CD4-positive, alpha-beta T cell treated with Interleukin-1 beta for 1 hour (primary cell): ENCODE measurements at regions not wholly inside any gene's neighbourhood (a gene's known extent, or its start where the extent isn't known, plus 50 kb on each side); places are given as distances from the start of the nearest gene placed in this dataset.
"Not testable (repeated sequence)": the region's sequence is repeated elsewhere in the genome, so short reads cannot be mapped to it uniquely, and the experiment has no call there.

Experiments used
- DNase-seq, 2 donors: peaks; one replicate each; pipeline ENCODE4 v3.0.0-alpha.2; 2020 to 2022

GRCh38 chr4:136002316-136002715, 1530.0 kb downstream of the PCDH18 start:
- DNase-seq = no peak

DNA sequence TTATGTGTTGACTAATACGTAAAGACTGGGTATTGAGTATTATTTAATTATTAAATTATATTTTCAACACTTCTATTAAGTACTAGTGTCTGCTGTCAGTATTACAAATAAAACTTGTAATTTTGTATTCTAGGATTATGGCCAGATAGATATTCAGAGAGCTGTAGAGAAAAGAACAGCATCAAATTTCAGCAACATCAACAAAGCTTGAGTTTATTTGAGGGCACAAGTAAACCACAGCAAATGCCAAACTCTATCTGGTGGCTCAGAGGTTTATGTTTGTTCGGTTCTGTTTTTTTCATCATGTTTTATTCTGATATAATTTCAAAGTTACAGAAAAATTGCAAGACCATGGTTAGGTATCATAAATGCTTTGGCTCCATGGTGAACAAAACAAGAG, 1530.5 kb downstream of the PCDH18 start:
- no peak for DNase-seq

GRCh38 chr4:136000246-136000645, 1532.0 kb downstream of the PCDH18 start:
- no peak for DNase-seq

DNA sequence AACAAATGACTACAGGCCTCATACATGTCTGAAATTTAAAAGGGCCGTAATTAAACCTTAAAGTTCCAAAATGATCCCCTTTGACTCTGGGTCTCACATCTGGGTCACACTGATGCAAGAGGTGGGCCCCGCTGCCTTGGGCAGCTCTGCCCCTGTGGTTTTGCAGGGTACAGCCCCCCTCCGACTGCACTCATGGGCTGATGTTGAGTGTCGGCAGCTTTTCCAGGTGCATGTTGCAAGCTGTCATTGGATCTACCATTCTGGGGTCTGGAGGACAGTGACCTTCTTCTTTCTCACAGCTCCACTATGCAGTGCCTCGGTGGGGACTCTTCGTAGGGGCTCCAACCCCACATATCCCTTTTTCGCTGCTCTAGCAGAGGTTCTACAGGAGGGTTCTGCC, 1537.9 kb downstream of the PCDH18 start:
- DNase-seq = no peak

- DNase-seq = no peak
Observed at GRCh38 chr4:135976860-135977259, 1555.4 kb downstream of the PCDH18 start.

GRCh38 chr4:135966936-135967335, 1565.4 kb downstream of the PCDH18 start:
- no peak for DNase-seq

- no peak for DNase-seq
Observed at GRCh38 chr4:135963009-135963408, 1569.3 kb downstream of the PCDH18 start.

DNA sequence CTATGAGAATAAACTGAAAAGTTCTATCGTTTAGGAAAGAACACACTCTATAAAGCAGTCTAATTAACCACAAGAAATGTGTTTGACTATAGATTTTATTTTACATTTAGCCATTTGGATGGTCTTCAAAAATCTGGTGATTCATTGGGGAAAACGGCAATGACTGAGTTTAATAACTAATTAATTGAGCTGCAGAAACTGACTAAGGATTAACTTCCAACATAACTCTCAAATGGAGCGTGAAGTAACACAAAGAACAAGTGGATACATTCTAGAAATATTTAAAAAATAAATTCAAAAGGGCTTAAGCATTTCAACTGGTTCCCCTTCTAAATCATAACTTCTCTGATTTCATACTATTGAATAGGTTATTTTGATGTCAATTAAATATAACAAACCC, 1582.4 kb downstream of the PCDH18 start:
- no peak for DNase-seq

DNA sequence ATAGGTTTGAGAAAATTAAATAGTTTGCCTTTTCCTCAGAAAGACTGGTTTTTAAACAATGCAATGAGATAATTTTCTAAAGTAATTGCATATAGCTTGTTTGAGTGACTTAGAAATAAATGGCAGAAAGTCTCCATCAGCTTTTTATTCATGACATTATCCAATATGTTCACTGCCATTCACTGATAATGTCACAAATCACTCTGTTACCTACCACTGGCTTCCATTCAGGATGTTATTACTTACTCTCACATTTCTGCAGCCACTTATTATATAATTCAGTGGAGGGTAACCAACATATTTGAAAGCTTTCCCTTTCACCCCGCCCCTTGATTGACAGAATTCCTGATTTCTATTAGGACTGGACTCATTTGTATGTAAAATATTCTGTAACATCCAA, 1583.5 kb downstream of the PCDH18 start:
- no peak for DNase-seq

GRCh38 chr4:135941671-135942070, 1590.6 kb downstream of the PCDH18 start:
- no peak for DNase-seq

- DNase-seq = no peak
Observed at GRCh38 chr4:135934026-135934425, 1598.3 kb downstream of the PCDH18 start.

DNA sequence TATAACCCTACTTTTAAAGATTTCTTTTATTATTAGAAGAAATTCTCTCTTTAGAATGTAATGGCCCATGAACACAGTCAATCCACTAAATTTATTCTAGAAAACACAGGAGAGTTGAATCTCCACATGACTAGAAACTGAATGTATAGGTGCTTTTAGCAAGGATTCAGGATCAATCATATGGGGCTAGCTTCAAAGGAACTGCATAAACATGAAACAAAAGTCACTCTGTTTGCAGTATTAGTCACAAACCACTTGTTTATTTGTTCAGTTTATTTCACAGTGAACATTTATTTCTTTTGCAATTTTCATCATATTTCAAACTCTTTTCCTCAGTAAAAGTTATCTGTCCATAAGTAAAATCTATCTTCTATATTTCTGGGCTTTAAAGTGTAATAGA, 1604.6 kb downstream of the PCDH18 start:
- DNase-seq = no peak

- DNase-seq = no peak
Observed at GRCh38 chr4:135921081-135921480, 1611.2 kb downstream of the PCDH18 start.

GRCh38 chr4:135917011-135917410, 1615.3 kb downstream of the PCDH18 start:
- no peak for DNase-seq

DNA sequence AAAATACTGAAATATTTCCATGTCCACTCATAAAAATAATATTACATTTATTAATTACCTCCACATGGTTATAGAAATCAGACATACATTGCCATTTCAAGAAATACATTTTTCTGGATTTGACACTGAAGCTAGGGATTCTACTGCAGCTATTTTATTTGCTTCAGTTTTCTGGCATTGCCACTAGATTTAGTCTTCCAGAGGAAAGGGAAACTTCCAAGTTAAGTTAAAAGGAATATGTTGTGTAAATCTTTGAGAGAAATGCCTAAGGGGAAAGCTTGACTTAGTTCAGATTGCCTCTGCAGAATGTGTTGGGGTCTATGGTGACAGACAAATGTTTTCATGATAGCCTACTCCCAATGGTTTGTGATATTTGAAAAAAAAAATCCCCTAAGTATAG, 1631.3 kb downstream of the PCDH18 start:
- no peak for DNase-seq

DNA sequence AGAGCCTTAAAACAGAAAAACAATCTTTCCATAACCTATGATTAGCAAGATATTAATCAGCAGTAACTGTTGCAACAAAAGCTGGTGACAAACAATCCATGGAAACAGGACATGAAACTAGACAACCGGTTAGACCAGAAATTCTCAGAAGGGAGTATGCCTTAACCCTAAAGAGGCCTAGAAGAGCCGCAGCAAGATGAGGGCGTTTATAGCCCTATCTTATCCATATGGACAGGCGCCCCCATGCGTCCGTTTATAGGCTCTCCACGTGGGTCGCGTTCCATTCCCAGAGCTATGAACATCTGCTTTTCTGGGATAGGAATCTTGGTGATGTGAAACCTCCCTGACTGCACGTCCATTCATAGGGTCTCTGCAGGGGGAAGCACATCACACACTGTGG, 1662.7 kb upstream of the PABPC4L start:
- not testable (repeated sequence) for DNase-seq

DNA sequence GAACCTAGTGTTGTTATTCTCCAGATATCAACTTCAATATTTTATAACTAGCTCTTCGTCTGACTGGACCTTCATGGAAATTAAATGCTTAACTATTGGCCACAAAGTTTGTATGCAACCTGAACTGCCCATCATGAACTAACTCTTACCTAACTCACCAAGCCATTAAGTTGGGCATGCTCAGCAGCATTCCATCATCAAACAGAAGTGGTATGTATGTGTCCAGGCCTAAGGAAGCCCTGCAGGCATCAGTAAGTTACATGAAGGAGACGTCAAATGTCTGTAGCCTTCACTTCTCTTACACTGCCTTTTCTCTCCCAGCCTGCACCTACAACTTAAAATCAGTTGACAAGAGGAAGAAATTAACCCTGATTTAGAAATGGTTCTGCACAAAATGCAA, 1639.2 kb upstream of the PABPC4L start:
- no peak for DNase-seq

DNA sequence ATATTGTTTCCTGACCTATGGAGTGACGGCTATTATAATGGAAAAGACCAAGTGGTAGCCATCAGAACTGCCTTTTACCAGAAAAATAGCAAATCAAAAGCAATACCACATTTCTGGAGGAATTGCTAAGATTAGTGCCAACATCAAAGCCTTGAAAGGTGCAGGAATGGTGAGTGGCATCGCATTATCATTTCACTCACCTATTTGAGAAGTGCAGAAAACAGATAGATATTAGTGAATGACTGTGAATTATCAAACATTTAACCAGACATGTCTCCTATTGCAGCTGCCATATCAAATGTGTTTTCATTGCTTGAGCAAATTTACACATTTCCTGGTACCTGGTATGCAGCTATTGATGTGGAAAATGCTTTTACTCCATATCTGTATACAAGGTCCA, 1638.1 kb upstream of the PABPC4L start:
- no peak for DNase-seq

DNA sequence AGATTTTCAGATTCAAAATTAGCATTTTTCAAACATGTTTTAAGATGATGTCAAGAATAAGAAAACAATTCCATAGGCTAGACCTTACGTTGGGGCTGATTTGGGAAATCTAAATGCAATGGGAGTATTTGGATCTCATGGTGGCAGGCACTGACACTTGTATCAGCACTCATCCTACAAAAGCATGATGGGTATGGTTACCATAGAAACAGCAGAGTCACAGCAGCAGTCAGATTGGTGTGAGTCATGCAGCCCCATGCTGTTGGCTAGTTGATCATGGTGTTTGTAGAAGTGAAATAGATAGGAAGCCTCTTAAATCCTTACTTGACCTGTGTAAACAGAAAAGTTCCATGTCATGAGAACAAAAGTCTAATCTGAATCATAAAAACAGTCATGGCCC, 1637.3 kb upstream of the PABPC4L start:
- DNase-seq = no peak

GRCh38 chr4:135834471-135834870, 1632.9 kb upstream of the PABPC4L start:
- no peak for DNase-seq

DNA sequence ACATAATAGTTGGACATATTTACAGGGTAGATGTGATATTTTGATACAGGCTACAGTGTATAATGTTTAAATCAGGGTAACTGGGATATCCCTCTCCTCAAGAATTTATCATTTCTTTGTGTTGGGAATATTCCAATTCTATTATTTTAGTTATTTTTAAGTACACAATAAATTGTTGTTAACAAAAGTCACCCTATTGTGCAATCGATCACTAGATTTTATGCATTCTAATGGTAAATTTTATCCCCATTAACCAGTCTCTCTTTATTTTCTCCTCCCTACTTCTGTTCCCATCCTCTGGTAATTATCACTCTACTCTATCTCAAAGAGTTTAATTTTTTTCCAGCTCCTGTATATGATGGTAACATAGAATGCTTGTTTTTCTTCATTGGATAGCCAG, 1631.9 kb upstream of the PABPC4L start:
- DNase-seq = no peak

- DNase-seq = no peak
Observed at GRCh38 chr4:135824759-135825296, 1623.2 kb upstream of the PABPC4L start.

- no peak for DNase-seq
Observed at GRCh38 chr4:135804785-135805184, 1603.2 kb upstream of the PABPC4L start.

DNA sequence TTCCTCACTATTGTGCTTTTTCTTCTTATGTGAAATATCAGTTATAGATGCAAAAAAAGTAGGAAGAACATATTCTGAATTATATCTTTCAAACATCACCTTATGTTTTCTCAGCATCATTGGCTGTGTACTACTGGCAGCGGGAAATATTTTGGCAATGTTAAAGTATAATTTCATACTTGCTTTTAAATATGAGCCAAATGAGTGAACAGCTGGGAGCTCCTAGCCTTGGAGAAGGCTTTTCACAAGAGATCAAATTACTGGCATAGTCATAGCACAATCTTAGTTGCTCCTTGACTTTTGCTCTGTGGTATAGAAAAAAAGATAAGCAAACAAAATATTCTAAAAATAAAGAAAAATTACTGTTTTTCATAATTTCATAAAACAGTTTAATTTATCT, 1575.8 kb upstream of the PABPC4L start:
- no peak for DNase-seq

DNA sequence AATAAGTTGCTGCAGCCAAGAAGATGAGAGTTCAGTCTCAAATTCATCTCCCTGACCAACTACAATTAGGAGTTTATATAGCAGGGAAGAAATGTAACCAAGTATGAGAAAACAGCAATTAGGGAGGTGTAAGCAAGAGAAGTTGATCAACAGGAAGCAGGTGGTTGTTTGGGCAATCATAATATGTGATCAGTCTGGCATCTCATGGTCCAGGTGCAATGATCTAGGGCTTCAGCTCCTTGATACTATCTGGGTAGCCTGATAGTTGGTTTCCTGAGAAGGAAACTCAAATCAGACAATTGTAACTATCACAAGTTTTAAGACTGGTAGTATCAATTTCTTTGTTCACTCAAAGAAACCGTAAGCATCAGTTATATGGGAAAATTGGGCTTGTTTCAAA, 1574.3 kb upstream of the PABPC4L start:
- DNase-seq = no peak

- DNase-seq = no peak
Observed at GRCh38 chr4:135770505-135770904, 1568.9 kb upstream of the PABPC4L start.
